Loucy (cell line): ENCODE measurements at regions not wholly inside any gene's neighbourhood (a gene's known extent, or its start where the extent isn't known, plus 50 kb on each side); places are given as distances from the start of the nearest gene placed in this dataset.

Experiments
- H2AFZ ChIP-seq: fragments of 200-600 bp; sonication (generic); 2 replicates; pipeline ENCODE4 v1.6.0; 2016; ENCODE audit warnings: antibody characterized with exemption, mild to moderate bottlenecking, low read length, moderate library complexity
- H3F3A ChIP-seq: fragments of 200-600 bp; 2 replicates; pipeline ENCODE4 v1.6.0; 2016; ENCODE audit warnings: antibody characterized with exemption, low read depth, mild to moderate bottlenecking
- H3K27me3 ChIP-seq: fragments of 200-600 bp; sonication (generic); 2 replicates; pipeline ENCODE4 v1.6.1; 2014; ENCODE audit warnings: low read length, mild to moderate bottlenecking; ENCODE audit not compliant: insufficient read depth, poor library complexity, severe bottlenecking
- H3K36me3 ChIP-seq: fragments of 200-600 bp; sonication (generic); 2 replicates; pipeline ENCODE4 v1.6.1; 2016; ENCODE audit warnings: low read length; ENCODE audit not compliant: insufficient read depth
- H3K4me1 ChIP-seq: fragments of 200-600 bp; sonication (generic); 2 replicates; pipeline ENCODE4 v1.5.1; 2014; ENCODE audit warnings: low read length, mild to moderate bottlenecking; ENCODE audit not compliant: insufficient read depth, poor library complexity, severe bottlenecking
- H3K4me2 ChIP-seq: fragments of 200-600 bp; sonication (generic); 2 replicates; pipeline ENCODE4 v1.6.0; 2014; ENCODE audit warnings: antibody characterized with exemption, low read length, low read depth, mild to moderate bottlenecking; ENCODE audit not compliant: poor library complexity, severe bottlenecking
- H3K4me3 ChIP-seq: fragments of 200-600 bp; sonication (generic); 2 replicates; pipeline ENCODE4 v1.5.1; 2014; ENCODE audit warnings: low read length, mild to moderate bottlenecking, mixed read lengths; ENCODE audit not compliant: poor library complexity, severe bottlenecking
- H3K79me2 ChIP-seq: fragments of 200-600 bp; sonication (generic); 2 replicates; pipeline ENCODE4 v1.6.1; 2014; ENCODE audit warnings: low read length; ENCODE audit not compliant: insufficient read depth
- H3K9ac ChIP-seq: fragments of 200-600 bp; sonication (generic); 2 replicates; pipeline ENCODE4 v1.6.0; 2014; ENCODE audit warnings: mild to moderate bottlenecking, low read depth, low read length, moderate library complexity; ENCODE audit not compliant: poor library complexity, severe bottlenecking
- H3K9me2 ChIP-seq: fragments of 200-600 bp; sonication (generic); replicated peaks from 2 replicates; pipeline ENCODE4 v1.6.1; 2016; ENCODE audit warnings: low read depth, low read length, mixed read lengths
- H3K9me3 ChIP-seq: fragments of 200-600 bp; sonication (generic); 2 replicates; pipeline ENCODE4 v1.6.1; 2014; ENCODE audit warnings: mild to moderate bottlenecking, antibody characterized with exemption, low read length, low read depth; ENCODE audit not compliant: insufficient read depth
- H4K20me1 ChIP-seq: fragments of 200-600 bp; sonication (generic); 2 replicates; pipeline ENCODE4 v1.6.0; 2014; ENCODE audit warnings: antibody characterized with exemption, low read length, mild to moderate bottlenecking; ENCODE audit not compliant: insufficient read depth, poor library complexity, severe bottlenecking
- CTCF ChIP-seq: fragments of 200-600 bp; sonication (generic); conservative IDR thresholded peaks from 2 replicates; pipeline ENCODE4 v1.5.1; 2014; ENCODE audit warnings: mild to moderate bottlenecking, antibody characterized with exemption, low read length
- EZH2phosphoT487 ChIP-seq: fragments of 200-600 bp; IDR thresholded peaks from 2 replicates; pipeline ENCODE4 v1.6.1; 2018; ENCODE audit warnings: antibody characterized with exemption, mild to moderate bottlenecking, moderate library complexity, borderline replicate concordance

DNA sequence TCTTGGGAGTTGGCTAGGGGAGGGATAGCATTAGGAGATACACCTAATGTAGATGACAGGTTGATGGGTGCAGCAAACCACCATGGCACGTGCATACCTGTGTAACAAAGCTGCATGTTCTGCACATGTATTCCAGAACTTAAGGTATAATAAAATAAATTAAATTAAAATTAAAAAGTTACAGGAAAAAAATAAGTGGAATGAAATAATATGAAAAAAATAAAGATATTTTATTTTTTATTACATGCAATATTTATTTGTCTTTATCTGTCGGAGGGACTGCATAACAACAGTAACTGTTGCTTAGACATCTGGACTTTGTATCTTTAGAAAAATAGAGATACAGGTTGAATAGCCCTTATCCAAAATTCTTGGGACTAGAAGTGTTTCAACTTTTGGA, 597.4 kb upstream of the CCDC179 start:
- Histone ChIP-seq H3K27me3 (no peaks in the 10 kb centered on the region), H3F3A (no peaks in the 10 kb centered on the region), H3K4me1 (no peaks in the 10 kb centered on the region), H3K79me2 (no peaks in the 10 kb centered on the region), H3K4me3 (no peak overlapping the region), H4K20me1 (no peaks in the 10 kb centered on the region), H3K9ac (no peak overlapping the region), H3K4me2 (no peak overlapping the region), H3K9me3 (no peaks in the 10 kb centered on the region), H3K36me3 (no peaks in the 10 kb centered on the region), H3K9me2 (no peaks in the 10 kb centered on the region), H2AFZ (no peak overlapping the region)
- no peak for TF ChIP-seq EZH2phosphoT487
- TF ChIP-seq CTCF: no peak

- no peaks in the 10 kb centered on the region for H3K9me2 ChIP-seq
- no peak overlapping the region for H3K4me2 ChIP-seq
- no peaks in the 10 kb centered on the region for H3K79me2 ChIP-seq
- H3K4me3 ChIP-seq: no peak overlapping the region
- no peaks in the 10 kb centered on the region for H3K36me3 ChIP-seq
- no peaks in the 10 kb centered on the region for H3K4me1 ChIP-seq
- no peaks in the 10 kb centered on the region for H3K27me3 ChIP-seq
- H2AFZ ChIP-seq: no peak overlapping the region
- no peak for TF ChIP-seq EZH2phosphoT487
- TF ChIP-seq CTCF: no peak
- no peak overlapping the region for H3K9ac ChIP-seq
- H4K20me1 ChIP-seq: no peaks in the 10 kb centered on the region
- no peaks in the 10 kb centered on the region for H3F3A ChIP-seq
- H3K9me3 ChIP-seq: no peaks in the 10 kb centered on the region
Measured at GRCh38 chr11:23471878-23472277, 611.6 kb upstream of the CCDC179 start.

DNA sequence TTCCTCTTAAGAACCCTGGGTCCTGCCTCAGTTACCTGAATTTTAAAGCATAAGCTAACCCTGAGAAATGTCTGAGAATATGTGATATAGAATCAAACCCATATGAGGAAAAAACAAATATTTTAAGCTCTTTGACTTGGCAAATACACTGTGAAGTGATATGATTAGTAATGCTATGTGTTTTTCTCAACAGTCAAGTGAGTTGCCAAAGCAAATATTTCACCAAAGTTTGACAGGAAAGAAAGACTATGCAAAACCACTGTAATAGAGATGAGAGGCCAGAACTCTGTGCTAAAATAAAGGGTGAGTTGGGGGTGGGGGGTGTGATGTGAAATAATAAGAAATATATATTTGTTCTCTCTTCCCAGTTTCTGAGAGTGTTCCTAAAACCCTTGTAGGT, 613.5 kb upstream of the CCDC179 start:
- Histone ChIP-seq H4K20me1 (no peaks in the 10 kb centered on the region), H3K9ac (no peak overlapping the region), H3K9me3 (no peaks in the 10 kb centered on the region), H2AFZ (no peak overlapping the region), H3K4me1 (no peaks in the 10 kb centered on the region), H3K4me2 (no peak overlapping the region), H3K27me3 (no peaks in the 10 kb centered on the region), H3K4me3 (no peak overlapping the region), H3F3A (no peaks in the 10 kb centered on the region), H3K79me2 (no peaks in the 10 kb centered on the region), H3K9me2 (no peaks in the 10 kb centered on the region), H3K36me3 (no peaks in the 10 kb centered on the region)
- TF ChIP-seq EZH2phosphoT487: no peak
- TF ChIP-seq CTCF: no peak
